Prostate gland (tissue), 2 donors: ENCODE measurements at regions not wholly inside any gene's neighbourhood (a gene's known extent, or its start where the extent isn't known, plus 50 kb on each side); places are given as distances from the start of the nearest gene placed in this dataset.

ENCODE experiments used
- CTCF ChIP-seq, 4 experiments: fragments of 200-600 bp in 2 of 4; fragments of 450-650 bp in 2 of 4; sonication (generic) in 2 of 4; IDR thresholded peaks; 1 replicate in 3 of 4; 2 replicates in 1 of 4; pipeline ENCODE4 v1.5.1; 2016 to 2019; ENCODE audit warnings: antibody characterized with exemption in 4 of 4, mild to moderate bottlenecking in 2 of 4, moderate library complexity in 2 of 4
- POLR2A ChIP-seq: fragments of 450-650 bp; IDR thresholded peaks from one replicate; pipeline ENCODE4 v1.6.1; 2016; ENCODE audit warnings: antibody characterized with exemption, mild to moderate bottlenecking
- POLR2AphosphoS5 ChIP-seq: sonication (generic); formaldehyde crosslinking; IDR thresholded peaks from one replicate; pipeline ENCODE4 v1.6.1; 2017; ENCODE audit warnings: antibody characterized with exemption

DNA sequence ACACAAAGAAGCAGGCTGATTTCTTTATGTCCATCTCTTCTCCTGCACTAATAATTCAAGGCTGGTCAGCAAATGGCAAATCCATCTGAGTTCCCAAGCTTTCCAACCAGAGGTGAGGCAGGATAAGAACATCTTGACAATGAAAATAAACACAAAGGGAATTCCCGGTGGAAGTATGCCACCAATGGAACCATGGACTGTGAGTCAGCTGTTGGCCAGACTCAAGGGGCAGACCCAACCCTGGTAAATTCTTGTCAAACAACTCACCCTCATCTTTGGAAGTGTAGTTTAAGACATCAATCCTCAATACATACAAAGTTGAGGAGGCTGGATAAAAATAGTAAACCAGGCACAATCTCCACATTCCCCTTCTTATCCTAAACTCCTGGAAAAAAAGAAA lies 74.3 kb upstream of the CES5A start:
- TF ChIP-seq CTCF (IDR thresholded peaks at IDR 0.05) (no peak), POLR2AphosphoS5 (no peak), POLR2A (no peak)
